ENCODE measurements at regions not wholly inside any gene's neighbourhood (a gene's known extent, or its start where the extent isn't known, plus 50 kb on each side); places are given as distances from the start of the nearest gene placed in this dataset.

GRCh38 chr7:24463474-24463873 is 109.8 kb upstream of the PALS2 start:
- TF ChIP-seq CTCF (IDR thresholded peaks at IDR 0.05) (no peak), EP300 (IDR thresholded peaks at IDR 0.05) (no peak), POLR2A (IDR thresholded peaks at IDR 0.05) (no peak)
- 89 to 100% methylated on average over 1 of the region's 1 CpG for WGBS, 2 donors
- Histone ChIP-seq H3K9me3 (no peaks in the 10 kb centered on the region), H3K27me3 (no peaks in the 10 kb centered on the region), H3K27ac (no peak overlapping the region), H3K4me3 (no peak overlapping the region), H3K4me1 (no peaks in the 10 kb centered on the region), H3K36me3 (no peaks in the 10 kb centered on the region)
- no peak for DNase-seq (ENCODE audit: low spot score in 2 of 2)

GRCh38 chr7:24464861-24465260 is 108.4 kb upstream of the PALS2 start:
- Histone ChIP-seq H3K27me3 (no peaks in the 10 kb centered on the region), H3K4me3 (no peak overlapping the region), H3K27ac (no peak overlapping the region), H3K4me1 (no peaks in the 10 kb centered on the region), H3K36me3 (no peaks in the 10 kb centered on the region), H3K9me3 (no peaks in the 10 kb centered on the region)
- WGBS, 2 donors = 58 to 62% methylated on average over 3 of the region's 3 CpGs
- TF ChIP-seq EP300 (IDR thresholded peaks at IDR 0.05) = no peak
- no peak for TF ChIP-seq CTCF (IDR thresholded peaks at IDR 0.05)
- no peak for TF ChIP-seq POLR2A (IDR thresholded peaks at IDR 0.05)
- DNase-seq (ENCODE audit: low spot score in 2 of 2) = no peak

GRCh38 chr7:24466168-24466768 is 107.0 kb upstream of the PALS2 start:
- no peaks in the 10 kb centered on the region for H3K9me3 ChIP-seq
- H3K27me3 ChIP-seq = no peaks in the 10 kb centered on the region
- no peak for DNase-seq (ENCODE audit: low spot score in 2 of 2)
- H3K4me1 ChIP-seq = no peaks in the 10 kb centered on the region
- H3K27ac ChIP-seq = no peak overlapping the region
- no peak for TF ChIP-seq POLR2A (IDR thresholded peaks at IDR 0.05)
- TF ChIP-seq CTCF (IDR thresholded peaks at IDR 0.05) = no peak
- no peak for TF ChIP-seq EP300 (IDR thresholded peaks at IDR 0.05)
- H3K36me3 ChIP-seq = no peaks in the 10 kb centered on the region
- WGBS, 2 donors = 84 to 87% methylated on average over 3 of the region's 3 CpGs
- no peak overlapping the region for H3K4me3 ChIP-seq

GRCh38 chr7:24469118-24469517 is 104.1 kb upstream of the PALS2 start:
- 87 to 93% methylated on average over 2 of the region's 2 CpGs for WGBS, 2 donors
- H3K36me3 ChIP-seq = no peaks in the 10 kb centered on the region
- DNase-seq (ENCODE audit: low spot score in 2 of 2) = no peak
- TF ChIP-seq EP300 (IDR thresholded peaks at IDR 0.05) (no peak), POLR2A (IDR thresholded peaks at IDR 0.05) (no peak), CTCF (IDR thresholded peaks at IDR 0.05) (no peak)
- no peaks in the 10 kb centered on the region for H3K27me3 ChIP-seq
- no peaks in the 10 kb centered on the region for H3K9me3 ChIP-seq
- H3K4me3 ChIP-seq = no peak overlapping the region
- no peaks in the 10 kb centered on the region for H3K4me1 ChIP-seq
- no peak overlapping the region for H3K27ac ChIP-seq

- H3K9me3 ChIP-seq = no peaks in the 10 kb centered on the region
- H3K27me3 ChIP-seq = no peaks in the 10 kb centered on the region
- no peak for TF ChIP-seq EP300 (IDR thresholded peaks at IDR 0.05)
- TF ChIP-seq POLR2A (IDR thresholded peaks at IDR 0.05) = no peak
- TF ChIP-seq CTCF (IDR thresholded peaks at IDR 0.05) = no peak
- H3K4me3 ChIP-seq = no peak overlapping the region
- WGBS, 2 donors = 91 to 93% methylated on average over 1 of the region's 1 CpG
- no peak for DNase-seq (ENCODE audit: low spot score in 2 of 2)
- no peaks in the 10 kb centered on the region for H3K36me3 ChIP-seq
- H3K4me1 ChIP-seq = peaks cover 0 to 19% (median 0%) of the 10 kb centered on the region in 4 donors
- no peak overlapping the region for H3K27ac ChIP-seq
Observed at GRCh38 chr7:24472093-24472492, 101.2 kb upstream of the PALS2 start.
